ENCODE measurements at regions not wholly inside any gene's neighbourhood (a gene's known extent, or its start where the extent isn't known, plus 50 kb on each side); places are given as distances from the start of the nearest gene placed in this dataset.

DNA sequence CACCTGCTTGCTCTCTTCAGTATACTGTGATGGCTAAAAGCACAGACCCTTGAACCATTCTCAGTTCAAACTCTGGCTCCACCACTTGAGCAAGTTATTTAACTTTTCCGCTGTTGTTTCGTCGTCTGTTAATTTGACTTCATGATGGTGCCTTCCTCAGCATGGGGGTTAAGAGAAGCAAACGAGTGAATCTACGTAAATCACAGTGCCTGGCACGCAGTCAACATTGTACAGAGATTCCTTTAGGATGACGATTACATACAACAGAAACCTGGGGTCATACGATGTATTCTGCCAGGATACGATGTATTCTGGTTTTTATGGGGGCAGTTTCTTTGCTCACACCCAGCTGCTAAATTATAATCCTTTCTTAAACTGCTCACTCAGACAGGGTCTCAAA is 515.6 kb downstream of the CCDC171 start:
- TF ChIP-seq, protein P1, sequence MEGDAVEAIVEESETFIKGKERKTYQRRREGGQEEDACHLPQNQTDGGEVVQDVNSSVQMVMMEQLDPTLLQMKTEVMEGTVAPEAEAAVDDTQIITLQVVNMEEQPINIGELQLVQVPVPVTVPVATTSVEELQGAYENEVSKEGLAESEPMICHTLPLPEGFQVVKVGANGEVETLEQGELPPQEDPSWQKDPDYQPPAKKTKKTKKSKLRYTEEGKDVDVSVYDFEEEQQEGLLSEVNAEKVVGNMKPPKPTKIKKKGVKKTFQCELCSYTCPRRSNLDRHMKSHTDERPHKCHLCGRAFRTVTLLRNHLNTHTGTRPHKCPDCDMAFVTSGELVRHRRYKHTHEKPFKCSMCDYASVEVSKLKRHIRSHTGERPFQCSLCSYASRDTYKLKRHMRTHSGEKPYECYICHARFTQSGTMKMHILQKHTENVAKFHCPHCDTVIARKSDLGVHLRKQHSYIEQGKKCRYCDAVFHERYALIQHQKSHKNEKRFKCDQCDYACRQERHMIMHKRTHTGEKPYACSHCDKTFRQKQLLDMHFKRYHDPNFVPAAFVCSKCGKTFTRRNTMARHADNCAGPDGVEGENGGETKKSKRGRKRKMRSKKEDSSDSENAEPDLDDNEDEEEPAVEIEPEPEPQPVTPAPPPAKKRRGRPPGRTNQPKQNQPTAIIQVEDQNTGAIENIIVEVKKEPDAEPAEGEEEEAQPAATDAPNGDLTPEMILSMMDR (optimal IDR thresholded peaks at IDR 0.05 in 1 of 3, IDR thresholded peaks at IDR 0.05 in 1 of 3, conservative IDR thresholded peaks at IDR 0.05 in 1 of 3; ENCODE audit: extremely low read depth in 1 of 3, insufficient read depth in 2 of 3, low read length in 3 of 3): no peak
- no peak for TF ChIP-seq EZH2 (IDR thresholded peaks at IDR 0.05; ENCODE audit: low read length)
- H3K9ac ChIP-seq (ENCODE audit: control insufficient read depth, extremely low read depth, insufficient read depth, low read length): no peak overlapping the region
- no peaks in the 10 kb centered on the region for H3K9me3 ChIP-seq (ENCODE audit: control insufficient read depth, low read depth, low read length)
- H3K9me1 ChIP-seq (ENCODE audit: control insufficient read depth, extremely low read depth, insufficient read depth, low read length): no peaks in the 10 kb centered on the region
- DNase-seq (ENCODE audit: low read depth, low spot score) (no peak), FAIRE-seq (no peak)
- H3K27ac ChIP-seq (ENCODE audit: control insufficient read depth, insufficient read depth, low read length): no peak overlapping the region
- no peak overlapping the region for H3K4me2 ChIP-seq (ENCODE audit: control insufficient read depth, extremely low read depth, insufficient read depth, low read depth, low read length)
- no peak overlapping the region for H2AFZ ChIP-seq (ENCODE audit: control insufficient read depth, low read length)
- no peaks in the 10 kb centered on the region for H3K36me3 ChIP-seq (ENCODE audit: control insufficient read depth in 2 of 2, extremely low read depth in 1 of 2, insufficient read depth in 2 of 2, low read length in 2 of 2)
- dilution Hi-C loops (cut with MboI; ENCODE audit: extremely low pct_ligation_motif_present, low sequenced_read_pairs): no loop called here
- peaks cover 10% of the 10 kb centered on the region for H3K4me1 ChIP-seq (ENCODE audit: control insufficient read depth, extremely low read depth, insufficient read depth, low read length)
- H3K79me2 ChIP-seq (ENCODE audit: control insufficient read depth, insufficient read depth, low read length): no peaks in the 10 kb centered on the region
- no peaks in the 10 kb centered on the region for H4K20me1 ChIP-seq (ENCODE audit: control insufficient read depth, extremely low read depth, insufficient read depth, low read length)
- no peaks in the 10 kb centered on the region for H3K27me3 ChIP-seq (ENCODE audit: control insufficient read depth, extremely low read depth, insufficient read depth, low read length)
- H3K4me3 ChIP-seq (ENCODE audit: control insufficient read depth in 2 of 3, extremely low read depth in 1 of 3, insufficient read depth in 2 of 3, low read depth in 1 of 3, low read length in 3 of 3): no peak overlapping the region

DNA sequence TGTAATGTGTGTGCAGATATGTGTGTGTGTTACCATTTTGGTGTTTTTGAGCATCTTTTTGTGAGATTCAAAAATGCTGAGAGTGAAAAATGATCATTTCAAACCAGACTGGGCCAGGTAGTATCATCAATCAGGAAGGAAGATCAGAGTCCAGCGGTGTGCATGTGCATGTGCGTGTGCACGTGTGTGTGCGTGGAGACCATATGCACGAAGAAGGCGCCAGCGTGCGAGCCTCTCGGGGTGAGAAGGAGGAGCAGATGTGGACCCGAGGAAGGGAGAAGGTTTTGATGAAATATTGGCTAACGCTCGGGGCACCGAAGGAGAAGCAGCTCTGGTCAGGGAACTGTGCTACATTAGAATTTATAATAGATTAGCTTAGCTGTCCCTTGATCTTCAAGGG is 516.4 kb downstream of the CCDC171 start:
- H2AFZ ChIP-seq (ENCODE audit: control insufficient read depth, low read length): no peak overlapping the region
- H4K20me1 ChIP-seq (ENCODE audit: control insufficient read depth, extremely low read depth, insufficient read depth, low read length): no peaks in the 10 kb centered on the region
- H3K9me3 ChIP-seq (ENCODE audit: control insufficient read depth, low read depth, low read length): no peaks in the 10 kb centered on the region
- no peaks in the 10 kb centered on the region for H3K36me3 ChIP-seq (ENCODE audit: control insufficient read depth in 2 of 2, extremely low read depth in 1 of 2, insufficient read depth in 2 of 2, low read length in 2 of 2)
- no peaks in the 10 kb centered on the region for H3K27me3 ChIP-seq (ENCODE audit: control insufficient read depth, extremely low read depth, insufficient read depth, low read length)
- H3K9me1 ChIP-seq (ENCODE audit: control insufficient read depth, extremely low read depth, insufficient read depth, low read length): no peaks in the 10 kb centered on the region
- H3K27ac ChIP-seq (ENCODE audit: control insufficient read depth, insufficient read depth, low read length): no peak overlapping the region
- H3K79me2 ChIP-seq (ENCODE audit: control insufficient read depth, insufficient read depth, low read length): no peaks in the 10 kb centered on the region
- H3K4me1 ChIP-seq (ENCODE audit: control insufficient read depth, extremely low read depth, insufficient read depth, low read length): peaks cover 3% of the 10 kb centered on the region
- dilution Hi-C loops (cut with MboI; ENCODE audit: extremely low pct_ligation_motif_present, low sequenced_read_pairs): no loop called here
- DNase-seq (ENCODE audit: low read depth, low spot score) (no peak), FAIRE-seq (no peak)
- no peak for TF ChIP-seq EZH2 (IDR thresholded peaks at IDR 0.05; ENCODE audit: low read length)
- TF ChIP-seq, protein P1 (optimal IDR thresholded peaks at IDR 0.05 in 1 of 3, IDR thresholded peaks at IDR 0.05 in 1 of 3, conservative IDR thresholded peaks at IDR 0.05 in 1 of 3; ENCODE audit: extremely low read depth in 1 of 3, insufficient read depth in 2 of 3, low read length in 3 of 3): no peak
- H3K4me3 ChIP-seq (ENCODE audit: control insufficient read depth in 2 of 3, extremely low read depth in 1 of 3, insufficient read depth in 2 of 3, low read depth in 1 of 3, low read length in 3 of 3): no peak overlapping the region
- no peak overlapping the region for H3K9ac ChIP-seq (ENCODE audit: control insufficient read depth, extremely low read depth, insufficient read depth, low read length)
- no peak overlapping the region for H3K4me2 ChIP-seq (ENCODE audit: control insufficient read depth, extremely low read depth, insufficient read depth, low read depth, low read length)
